ENCODE measurements at regions not wholly inside any gene's neighbourhood (a gene's known extent, or its start where the extent isn't known, plus 50 kb on each side); places are given as distances from the start of the nearest gene placed in this dataset.
"Not testable (repeated sequence)": the region's sequence is repeated elsewhere in the genome, so short reads cannot be mapped to it uniquely, and the experiment has no call there.

DNA sequence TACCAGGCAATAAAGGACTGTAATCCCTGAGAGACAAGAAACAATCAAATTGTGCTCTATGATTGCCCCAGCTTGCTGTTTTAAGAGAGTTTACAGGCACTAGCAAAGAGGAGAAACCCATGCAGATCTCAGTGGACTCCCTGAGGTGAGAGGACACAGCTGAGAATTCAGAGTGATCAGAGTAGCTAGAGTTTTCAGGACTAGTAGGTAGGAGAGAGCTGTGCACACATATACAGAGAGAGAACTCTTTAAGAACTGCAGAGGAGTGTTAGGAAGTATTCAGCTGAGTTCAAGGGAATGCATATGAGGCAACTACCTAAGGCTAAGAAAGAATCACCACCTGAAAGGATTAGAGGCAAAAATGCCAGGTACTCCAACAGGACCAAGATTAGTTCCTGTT is 904.8 kb downstream of the CDH8 start:
- intact Hi-C loops (cut with DNase I; ENCODE audit: low total_unique reads) (no loop called here), in situ Hi-C loops (cut with MboI; ENCODE audit: low sequenced_read_pairs in 4 of 4) (no loop called here)
- no peak for TF ChIP-seq POLR2A (IDR thresholded peaks at IDR 0.05)
- TF ChIP-seq, protein P1, sequence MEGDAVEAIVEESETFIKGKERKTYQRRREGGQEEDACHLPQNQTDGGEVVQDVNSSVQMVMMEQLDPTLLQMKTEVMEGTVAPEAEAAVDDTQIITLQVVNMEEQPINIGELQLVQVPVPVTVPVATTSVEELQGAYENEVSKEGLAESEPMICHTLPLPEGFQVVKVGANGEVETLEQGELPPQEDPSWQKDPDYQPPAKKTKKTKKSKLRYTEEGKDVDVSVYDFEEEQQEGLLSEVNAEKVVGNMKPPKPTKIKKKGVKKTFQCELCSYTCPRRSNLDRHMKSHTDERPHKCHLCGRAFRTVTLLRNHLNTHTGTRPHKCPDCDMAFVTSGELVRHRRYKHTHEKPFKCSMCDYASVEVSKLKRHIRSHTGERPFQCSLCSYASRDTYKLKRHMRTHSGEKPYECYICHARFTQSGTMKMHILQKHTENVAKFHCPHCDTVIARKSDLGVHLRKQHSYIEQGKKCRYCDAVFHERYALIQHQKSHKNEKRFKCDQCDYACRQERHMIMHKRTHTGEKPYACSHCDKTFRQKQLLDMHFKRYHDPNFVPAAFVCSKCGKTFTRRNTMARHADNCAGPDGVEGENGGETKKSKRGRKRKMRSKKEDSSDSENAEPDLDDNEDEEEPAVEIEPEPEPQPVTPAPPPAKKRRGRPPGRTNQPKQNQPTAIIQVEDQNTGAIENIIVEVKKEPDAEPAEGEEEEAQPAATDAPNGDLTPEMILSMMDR (IDR thresholded peaks at IDR 0.05 in 4 of 5, conservative IDR thresholded peaks at IDR 0.05 in 1 of 5) = no peak
- no peaks in the 10 kb centered on the region for H3K9me3 ChIP-seq
- H3K4me1 ChIP-seq = no peaks in the 10 kb centered on the region
- H3K27ac ChIP-seq = no peak overlapping the region
- ATAC-seq (no peak), DNase-seq (no peak)
- H3K27me3 ChIP-seq = no peaks in the 10 kb centered on the region
- no peaks in the 10 kb centered on the region for H3K36me3 ChIP-seq
- no peak overlapping the region for H3K4me3 ChIP-seq

GRCh38 chr16:61128545-61129323 is 907.5 kb downstream of the CDH8 start:
- no peaks in the 10 kb centered on the region for H3K4me1 ChIP-seq
- no peak for ATAC-seq
- intact Hi-C loops (cut with DNase I; ENCODE audit: low total_unique reads) = no loop called here

DNA sequence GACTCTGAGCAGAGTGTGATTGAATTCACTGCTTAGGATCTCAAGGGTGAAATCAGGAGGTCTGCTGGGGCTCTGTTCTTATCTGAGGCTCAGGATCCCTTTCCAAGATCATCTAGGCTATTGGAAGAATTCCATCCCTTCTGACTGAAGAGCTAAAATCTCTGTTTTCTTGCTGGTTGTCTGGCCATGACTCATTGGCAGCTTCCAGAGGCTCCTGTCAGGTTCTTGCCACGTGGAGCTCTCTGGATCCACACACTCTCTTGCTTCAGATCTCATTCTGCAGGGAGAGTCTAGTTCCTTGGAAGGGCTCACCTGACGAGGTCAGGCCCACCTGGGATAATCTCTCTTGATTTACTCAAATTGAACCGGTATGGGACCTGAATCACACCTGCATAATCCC is 930.7 kb downstream of the CDH8 start:
- H3K4me1 ChIP-seq = no peaks in the 10 kb centered on the region
- ATAC-seq (no peak), DNase-seq (no peak)
- H3K27me3 ChIP-seq = no peaks in the 10 kb centered on the region
- intact Hi-C loops (cut with DNase I; ENCODE audit: low total_unique reads) = no loop called here
- TF ChIP-seq, protein P1 (IDR thresholded peaks at IDR 0.05 in 4 of 5, conservative IDR thresholded peaks at IDR 0.05 in 1 of 5) = no peak
- TF ChIP-seq POLR2A (IDR thresholded peaks at IDR 0.05) = no peak
- no peaks in the 10 kb centered on the region for H3K36me3 ChIP-seq
- in situ Hi-C loops (cut with MboI; ENCODE audit: low sequenced_read_pairs in 4 of 4) = no loop called here
- H3K27ac ChIP-seq = no peak overlapping the region
- no peak overlapping the region for H3K4me3 ChIP-seq
- no peaks in the 10 kb centered on the region for H3K9me3 ChIP-seq

More at GRCh38 chr16:61128545-61129323, 907.5 kb downstream of the CDH8 start:
- H3K27ac ChIP-seq = no peak overlapping the region
- no peak overlapping the region for H3K4me3 ChIP-seq
- no peaks in the 10 kb centered on the region for H3K27me3 ChIP-seq
- in situ Hi-C loops (cut with MboI; ENCODE audit: low sequenced_read_pairs in 4 of 4) = no loop called here
- no peaks in the 10 kb centered on the region for H3K9me3 ChIP-seq
- H3K36me3 ChIP-seq = no peaks in the 10 kb centered on the region
- DNase-seq = no peak
- TF ChIP-seq, protein P1 (IDR thresholded peaks at IDR 0.05 in 4 of 5, conservative IDR thresholded peaks at IDR 0.05 in 1 of 5) = no peak

DNA sequence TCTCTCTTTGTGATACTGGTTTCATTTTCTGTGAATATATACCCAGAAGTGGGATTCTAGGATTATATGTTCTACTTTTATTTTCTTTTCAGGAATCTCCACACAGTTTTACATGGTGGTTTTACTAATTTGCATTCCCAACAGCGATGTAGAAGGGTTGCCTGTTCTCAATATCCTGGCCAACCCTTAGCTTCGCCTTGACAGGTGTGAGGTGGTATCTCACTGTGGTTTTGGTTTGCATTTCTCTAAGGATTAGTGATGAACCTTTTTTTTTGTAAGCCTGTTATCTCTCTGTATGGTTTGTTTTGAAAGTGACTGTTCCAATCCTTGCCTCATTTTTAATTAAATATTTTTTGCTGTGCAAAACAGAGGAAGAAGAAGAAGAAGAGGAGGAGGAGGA is 937.7 kb downstream of the CDH8 start:
- in situ Hi-C loops (cut with MboI; ENCODE audit: low sequenced_read_pairs in 4 of 4) = no loop called here
- DNase-seq = no peak

GRCh38 chr16:61091300-61091699 is 944.9 kb downstream of the CDH8 start:
- H3K9me3 ChIP-seq, DNase-seq: not testable (repeated sequence)

More for the DNA sequence above, 937.7 kb downstream of the CDH8 start:
- ATAC-seq = no peak
- H3K27ac ChIP-seq = no peak overlapping the region
- no peak for TF ChIP-seq POLR2A (IDR thresholded peaks at IDR 0.05)
- TF ChIP-seq, protein P1 (IDR thresholded peaks at IDR 0.05 in 4 of 5, conservative IDR thresholded peaks at IDR 0.05 in 1 of 5) = no peak
- H3K27me3 ChIP-seq = no peaks in the 10 kb centered on the region
- no peak overlapping the region for H3K4me3 ChIP-seq
- no peaks in the 10 kb centered on the region for H3K4me1 ChIP-seq
- no peaks in the 10 kb centered on the region for H3K36me3 ChIP-seq
- intact Hi-C loops (cut with DNase I; ENCODE audit: low total_unique reads) = no loop called here
- H3K9me3 ChIP-seq = no peaks in the 10 kb centered on the region

More at GRCh38 chr16:61091300-61091699, 944.9 kb downstream of the CDH8 start:
- H3K27ac ChIP-seq; in situ Hi-C loops (cut with MboI; ENCODE audit: low sequenced_read_pairs in 4 of 4); ATAC-seq; intact Hi-C loops (cut with DNase I; ENCODE audit: low total_unique reads); H3K27me3 ChIP-seq; H3K4me3 ChIP-seq; H3K4me1 ChIP-seq; H3K36me3 ChIP-seq: not testable (repeated sequence)
